Left lung (tissue), 4 donors: ENCODE measurements at regions not wholly inside any gene's neighbourhood (a gene's known extent, or its start where the extent isn't known, plus 50 kb on each side); places are given as distances from the start of the nearest gene placed in this dataset.

Source experiments
- ATAC-seq: fragments of 200-7000 bp; cut with Tn5 transposase; one replicate; pipeline ENCODE4 v1.9.1; 2020; ENCODE audit warnings: moderate library complexity
- DNase-seq, 4 donors: peaks; one replicate each; pipeline ENCODE4 v3.0.0-alpha.2; 2013 to 2020
- H3K27ac ChIP-seq, 2 donors: fragments of 200-600 bp; sonication (generic) in 1 of 2; one replicate each; pipeline versions ENCODE4 v1.5.0 to v1.8.0; 2020 to 2021
- H3K27me3 ChIP-seq, 2 donors: fragments of 200-600 bp; sonication (generic) in 1 of 2; one replicate each; pipeline versions ENCODE4 v1.5.0 to v1.8.0; 2020 to 2021
- H3K36me3 ChIP-seq, 2 donors: fragments of 200-600 bp; sonication (generic) in 1 of 2; one replicate each; pipeline versions ENCODE4 v1.5.0 to v1.8.0; 2020 to 2021
- H3K4me1 ChIP-seq, 2 donors: fragments of 200-600 bp; one replicate each; pipeline ENCODE4 v1.8.0; 2021
- H3K4me3 ChIP-seq, 2 donors: fragments of 200-600 bp; sonication (generic) in 1 of 2; one replicate each; pipeline versions ENCODE4 v1.5.0 to v1.8.0; 2020 to 2021; ENCODE audit warnings: mild to moderate bottlenecking in 1 of 2
- H3K9me3 ChIP-seq, 2 donors: fragments of 200-600 bp; sonication (generic) in 1 of 2; one replicate each; pipeline versions ENCODE4 v1.5.0 to v1.8.0; 2020 to 2021
- intact Hi-C, 2 donors: fragments of 100-400 bp; cut with DNase I; formaldehyde crosslinking; loops; one replicate each; pipeline versions ENCODE4 v1.11.2 to v1.14.2; 2022
- TF ChIP-seq, protein P1 (sequence below), 2 donors: fragments of 200-600 bp; sonication (generic) in 1 of 2; IDR thresholded peaks; one replicate each; pipeline versions ENCODE4 v1.5.0 to v1.8.0; 2021; ENCODE audit warnings: antibody characterized with exemption in 2 of 2
- donor health status: DM: no; HTN: yes; CAD: no.
- donor health status: DM: no; HTN: no; CAD: no.

DNA sequence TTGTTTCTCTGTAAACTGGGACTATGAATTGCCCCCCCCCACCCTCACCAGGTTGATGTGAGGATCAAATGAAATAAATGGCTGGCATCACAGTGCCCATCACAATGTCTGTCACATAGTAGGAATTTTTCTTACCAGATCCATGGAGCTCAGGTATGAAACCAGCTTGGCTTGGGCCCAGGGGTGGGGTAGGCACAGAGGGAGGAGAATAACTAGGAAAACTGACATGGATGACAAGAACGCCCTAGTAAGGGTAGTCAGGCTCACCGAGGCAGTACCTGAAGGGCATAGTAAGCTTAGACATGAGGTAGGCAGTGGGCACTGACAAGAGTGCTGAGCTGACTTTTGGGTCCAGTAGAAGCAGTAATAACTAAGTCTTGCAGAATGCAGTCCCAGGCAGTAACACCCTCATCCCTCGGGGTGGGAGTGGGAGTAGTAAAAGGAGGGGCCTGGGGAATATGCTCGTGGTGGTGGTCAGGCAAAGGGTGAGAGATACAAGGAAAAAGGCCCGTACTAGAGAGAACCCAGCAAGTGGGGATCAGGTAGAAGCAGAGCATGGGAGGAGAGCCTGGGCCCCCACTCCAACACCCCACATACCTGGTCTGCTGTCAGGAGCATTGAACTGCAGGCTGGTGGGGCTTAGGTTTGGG lies 155.9 kb upstream of the PJA1 start:
- DNase-seq: no peak

DNA sequence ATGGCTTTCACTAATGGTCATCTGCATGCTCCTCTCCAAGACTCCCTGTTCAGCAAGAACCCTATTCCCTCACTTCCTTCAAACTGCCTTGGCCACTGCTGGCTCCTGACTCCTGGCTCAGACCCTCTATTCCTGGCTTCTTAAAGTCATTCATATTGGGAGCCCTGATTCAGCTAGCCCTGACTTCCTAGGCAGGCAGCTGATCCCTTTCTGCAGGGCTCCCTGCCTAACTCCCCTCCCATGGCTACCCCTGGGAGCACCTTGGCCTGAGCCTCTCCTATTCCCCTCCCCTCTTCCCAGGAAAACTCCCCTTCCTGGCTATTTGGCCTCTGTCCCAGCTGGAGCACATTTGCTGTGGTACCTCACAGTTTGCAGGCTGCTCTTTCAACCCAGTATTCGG lies 154.9 kb upstream of the PJA1 start:
- no peaks in the 10 kb centered on the region for H3K36me3 ChIP-seq
- intact Hi-C loops: no loop called here
- TF ChIP-seq, protein P1, sequence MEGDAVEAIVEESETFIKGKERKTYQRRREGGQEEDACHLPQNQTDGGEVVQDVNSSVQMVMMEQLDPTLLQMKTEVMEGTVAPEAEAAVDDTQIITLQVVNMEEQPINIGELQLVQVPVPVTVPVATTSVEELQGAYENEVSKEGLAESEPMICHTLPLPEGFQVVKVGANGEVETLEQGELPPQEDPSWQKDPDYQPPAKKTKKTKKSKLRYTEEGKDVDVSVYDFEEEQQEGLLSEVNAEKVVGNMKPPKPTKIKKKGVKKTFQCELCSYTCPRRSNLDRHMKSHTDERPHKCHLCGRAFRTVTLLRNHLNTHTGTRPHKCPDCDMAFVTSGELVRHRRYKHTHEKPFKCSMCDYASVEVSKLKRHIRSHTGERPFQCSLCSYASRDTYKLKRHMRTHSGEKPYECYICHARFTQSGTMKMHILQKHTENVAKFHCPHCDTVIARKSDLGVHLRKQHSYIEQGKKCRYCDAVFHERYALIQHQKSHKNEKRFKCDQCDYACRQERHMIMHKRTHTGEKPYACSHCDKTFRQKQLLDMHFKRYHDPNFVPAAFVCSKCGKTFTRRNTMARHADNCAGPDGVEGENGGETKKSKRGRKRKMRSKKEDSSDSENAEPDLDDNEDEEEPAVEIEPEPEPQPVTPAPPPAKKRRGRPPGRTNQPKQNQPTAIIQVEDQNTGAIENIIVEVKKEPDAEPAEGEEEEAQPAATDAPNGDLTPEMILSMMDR (IDR thresholded peaks at IDR 0.05): no peak
- ATAC-seq (no peak), DNase-seq (no peak)
- peaks cover 0 to 4% of the 10 kb centered on the region in 2 donors for H3K27me3 ChIP-seq
- H3K9me3 ChIP-seq: no peaks in the 10 kb centered on the region
- H3K27ac ChIP-seq: no peak overlapping the region
- no peak overlapping the region for H3K4me3 ChIP-seq
- H3K4me1 ChIP-seq: no peaks in the 10 kb centered on the region

More for the DNA sequence above, 155.9 kb upstream of the PJA1 start:
- H3K27me3 ChIP-seq: no peaks in the 10 kb centered on the region
- H3K36me3 ChIP-seq: no peaks in the 10 kb centered on the region
- no peak overlapping the region for H3K27ac ChIP-seq
- ATAC-seq: no peak
- no peak overlapping the region for H3K4me3 ChIP-seq
- H3K9me3 ChIP-seq: no peaks in the 10 kb centered on the region
- TF ChIP-seq, protein P1 (IDR thresholded peaks at IDR 0.05): no peak
- H3K4me1 ChIP-seq: no peaks in the 10 kb centered on the region
- intact Hi-C loops: no loop called here

DNA sequence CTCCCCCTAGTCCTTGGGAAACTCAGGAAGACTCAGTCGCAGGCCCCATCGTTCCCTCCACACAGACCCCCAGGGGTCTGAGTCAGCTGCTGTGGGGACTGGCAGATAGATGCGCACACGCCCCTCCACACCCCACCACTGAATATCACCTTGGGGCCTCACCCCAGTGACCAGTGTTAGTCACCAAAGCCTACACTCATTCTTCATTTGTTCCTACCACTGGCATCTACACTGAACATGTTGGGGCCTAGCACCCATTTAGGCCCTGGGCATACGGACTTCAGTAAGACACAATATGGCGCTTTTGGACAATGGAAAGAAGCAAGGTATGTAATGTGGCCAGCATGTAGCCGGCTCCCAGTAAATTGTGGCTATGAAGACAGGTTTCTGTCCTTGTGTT lies 154.1 kb upstream of the PJA1 start:
- no peak for ATAC-seq
- TF ChIP-seq, protein P1 (IDR thresholded peaks at IDR 0.05): no peak
- H3K27me3 ChIP-seq: peaks cover 0 to 6% of the 10 kb centered on the region in 2 donors
- no peak overlapping the region for H3K4me3 ChIP-seq
- no peak for DNase-seq
- intact Hi-C loops: no loop called here
- H3K9me3 ChIP-seq: no peaks in the 10 kb centered on the region
- H3K4me1 ChIP-seq: no peaks in the 10 kb centered on the region
- no peaks in the 10 kb centered on the region for H3K36me3 ChIP-seq
- no peak overlapping the region for H3K27ac ChIP-seq

DNA sequence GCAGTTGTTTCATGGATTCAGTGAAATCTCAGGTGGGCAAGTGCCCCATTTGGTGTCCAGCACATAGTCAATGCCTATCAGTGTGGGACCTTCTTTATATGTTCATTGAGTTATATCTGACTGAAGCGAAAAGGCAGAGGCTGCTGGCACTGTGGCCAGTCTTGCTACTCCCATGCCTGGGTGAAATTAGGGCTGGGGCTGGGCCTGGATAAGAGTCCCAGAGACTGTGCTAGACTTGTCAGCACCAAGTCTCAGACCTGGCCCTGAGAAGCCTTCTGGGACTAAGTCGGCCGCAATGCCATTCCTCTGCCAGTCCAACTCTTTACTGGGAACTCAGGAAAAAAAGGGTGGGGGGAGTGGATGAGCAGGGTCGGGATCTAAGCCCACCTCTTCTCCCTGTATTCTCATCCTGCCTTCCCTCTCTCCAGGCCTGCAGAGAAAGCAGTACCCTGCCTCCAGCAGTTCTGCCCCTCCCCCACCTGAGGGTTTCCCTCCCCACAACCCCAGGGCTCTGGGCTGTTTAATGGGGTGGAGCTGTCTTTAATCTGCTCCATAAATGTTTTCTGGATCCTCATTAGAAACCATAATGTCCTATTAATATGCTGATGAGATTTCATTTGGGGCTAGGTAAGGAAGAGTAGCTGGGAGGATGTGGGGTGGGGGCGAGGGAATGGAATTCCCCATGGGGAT lies 153.5 kb upstream of the PJA1 start:
- ATAC-seq: no peak
- Histone ChIP-seq H3K27ac (no peak overlapping the region), H3K9me3 (no peaks in the 10 kb centered on the region), H3K27me3 (peaks cover 0 to 6% of the 10 kb centered on the region in 2 donors), H3K36me3 (no peaks in the 10 kb centered on the region), H3K4me3 (no peak overlapping the region), H3K4me1 (no peaks in the 10 kb centered on the region)
- intact Hi-C loops: no loop called here
- TF ChIP-seq, protein P1 (IDR thresholded peaks at IDR 0.05): no peak
- DNase-seq: no peak

DNA sequence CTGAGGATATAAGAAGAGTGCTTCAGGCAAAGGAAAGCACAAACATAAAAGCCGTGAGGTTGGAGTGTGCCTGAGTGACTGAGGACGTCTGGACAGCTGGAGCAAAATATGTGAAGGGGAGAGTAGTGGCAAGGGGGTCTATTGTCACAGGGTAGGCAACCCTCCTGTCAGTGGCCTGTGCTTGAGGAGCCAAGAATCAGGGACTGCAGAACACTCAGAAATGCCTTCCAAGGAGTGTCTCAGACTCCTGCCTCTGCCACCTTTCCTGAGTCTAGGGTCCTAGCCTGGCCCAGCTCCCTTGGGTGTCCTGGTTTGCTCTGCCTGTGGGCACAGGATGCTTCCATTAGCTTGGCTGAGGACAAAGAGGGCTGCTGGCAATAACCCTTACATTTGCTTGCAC lies 152.5 kb upstream of the PJA1 start:
- H3K27me3 ChIP-seq: peaks cover 0 to 6% of the 10 kb centered on the region in 2 donors
- H3K9me3 ChIP-seq: no peaks in the 10 kb centered on the region
- TF ChIP-seq, protein P1 (IDR thresholded peaks at IDR 0.05): no peak
- H3K4me1 ChIP-seq: no peaks in the 10 kb centered on the region
- intact Hi-C loops: no loop called here
- no peak overlapping the region for H3K4me3 ChIP-seq
- H3K27ac ChIP-seq: no peak overlapping the region
- ATAC-seq: no peak
- no peak for DNase-seq
- H3K36me3 ChIP-seq: no peaks in the 10 kb centered on the region
